Midbrain (tissue), 1 donor: ENCODE measurements at regions not wholly inside any gene's neighbourhood (a gene's known extent, or its start where the extent isn't known, plus 50 kb on each side); places are given as distances from the start of the nearest gene placed in this dataset.

Experiments
- DNase-seq: peaks from one replicate; lab custom pipeline; 2025; lab: John Stamatoyannopoulos, UW

GRCh38 chr11:70521475-70522308, 123.4 kb downstream of the CTTN start:
- DNase-seq = no peak

GRCh38 chr11:70522309-70522592, 123.9 kb downstream of the CTTN start:
- no peak for DNase-seq

- no peak for DNase-seq
Observed at GRCh38 chr11:70522593-70523311, 124.4 kb downstream of the CTTN start.

- DNase-seq = no peak
Observed at GRCh38 chr11:70523384-70524095, 125.2 kb downstream of the CTTN start.

- no peak for DNase-seq
Observed at GRCh38 chr11:70524096-70524922, 126.0 kb downstream of the CTTN start.

- no peak for DNase-seq
Observed at GRCh38 chr11:70525006-70525405, 126.7 kb downstream of the CTTN start.

GRCh38 chr11:70525466-70525865, 127.1 kb downstream of the CTTN start:
- no peak for DNase-seq

- no peak for DNase-seq
Observed at GRCh38 chr11:70526116-70527045, 128.1 kb downstream of the CTTN start.

GRCh38 chr11:70527046-70527395, 128.7 kb downstream of the CTTN start:
- DNase-seq = no peak

- DNase-seq = no peak
Observed at GRCh38 chr11:70527429-70528045, 129.2 kb downstream of the CTTN start.

- DNase-seq = no peak
Observed at GRCh38 chr11:70528046-70528793, 129.9 kb downstream of the CTTN start.

GRCh38 chr11:70528794-70529580, 130.7 kb downstream of the CTTN start:
- DNase-seq = no peak

GRCh38 chr11:70530010-70530409, 131.7 kb downstream of the CTTN start:
- no peak for DNase-seq

GRCh38 chr11:70530629-70531185, 132.4 kb downstream of the CTTN start:
- DNase-seq = no peak

- DNase-seq = no peak
Observed at GRCh38 chr11:70531281-70532065, 133.1 kb downstream of the CTTN start.

- no peak for DNase-seq
Observed at GRCh38 chr11:70532066-70532440, 133.7 kb downstream of the CTTN start.

- DNase-seq = no peak
Observed at GRCh38 chr11:70532731-70533130, 134.4 kb downstream of the CTTN start.
